Globus pallidus (tissue), 1 donor: ENCODE measurements at regions not wholly inside any gene's neighbourhood (a gene's known extent, or its start where the extent isn't known, plus 50 kb on each side); places are given as distances from the start of the nearest gene placed in this dataset.
A peak's percentile ranks its signal among the peaks of the same experiment; 100 is the strongest.
"Not testable (repeated sequence)": the region's sequence is repeated elsewhere in the genome, so short reads cannot be mapped to it uniquely, and the experiment has no call there.

Experiments used
- DNase-seq: peaks from one replicate; pipeline ENCODE4 v3.0.0-alpha.2; 2015; ENCODE audit warnings: low spot score

GRCh38 chr4:114087596-114088230 lies 108.3 kb upstream of the ARSJ start:
- DNase-seq, result no peak

GRCh38 chr4:114088481-114088880 lies 109.0 kb upstream of the ARSJ start:
- DNase-seq, result no peak

- DNase-seq, result no peak
Observed at GRCh38 chr4:114091546-114091945, 112.1 kb upstream of the ARSJ start.

GRCh38 chr4:114093221-114093715 lies 113.8 kb upstream of the ARSJ start:
- no peak for DNase-seq

GRCh38 chr4:114100288-114101031 lies 121.0 kb upstream of the ARSJ start:
- DNase-seq, result no peak

- DNase-seq, result no peak
Observed at GRCh38 chr4:114103908-114104307, 124.5 kb upstream of the ARSJ start.

GRCh38 chr4:114108869-114109268 lies 129.4 kb upstream of the ARSJ start:
- no peak for DNase-seq

- no peak for DNase-seq
Observed at GRCh38 chr4:114109776-114110175, 130.3 kb upstream of the ARSJ start.

GRCh38 chr4:114115526-114115925 lies 136.1 kb upstream of the ARSJ start:
- no peak for DNase-seq

- no peak for DNase-seq
Observed at GRCh38 chr4:114116861-114117260, 137.4 kb upstream of the ARSJ start.

GRCh38 chr4:114121221-114121620 lies 141.8 kb upstream of the ARSJ start:
- no peak for DNase-seq

GRCh38 chr4:114132199-114132598 lies 152.8 kb upstream of the ARSJ start:
- no peak for DNase-seq

- DNase-seq, result no peak
Observed at GRCh38 chr4:114132830-114133229, 153.4 kb upstream of the ARSJ start.

- DNase-seq, result no peak
Observed at GRCh38 chr4:114136069-114136468, 156.6 kb upstream of the ARSJ start.

- no peak for DNase-seq
Observed at GRCh38 chr4:114137984-114138383, 158.5 kb upstream of the ARSJ start.

GRCh38 chr4:114146947-114147618 lies 167.6 kb upstream of the ARSJ start:
- DNase-seq, result peak; percentile 16

- not testable (repeated sequence) for DNase-seq
Observed at GRCh38 chr4:114147619-114148208, 168.3 kb upstream of the ARSJ start.

GRCh38 chr4:114148372-114149070 lies 169.1 kb upstream of the ARSJ start:
- DNase-seq, result not testable (repeated sequence)

GRCh38 chr4:114156371-114156770 lies 176.9 kb upstream of the ARSJ start:
- no peak for DNase-seq

GRCh38 chr4:114161809-114162208 lies 182.4 kb upstream of the ARSJ start:
- DNase-seq, result no peak

GRCh38 chr4:114163051-114163450 lies 183.6 kb upstream of the ARSJ start:
- DNase-seq, result no peak

GRCh38 chr4:114173968-114174367 lies 194.5 kb upstream of the ARSJ start:
- no peak for DNase-seq
